SH-SY5Y (cell line): ENCODE measurements at regions not wholly inside any gene's neighbourhood (a gene's known extent, or its start where the extent isn't known, plus 50 kb on each side); places are given as distances from the start of the nearest gene placed in this dataset.

Source experiments
- GATA2 ChIP-seq: IDR thresholded peaks from 2 replicates; pipeline ENCODE4 v1.6.1; 2011; ENCODE audit warnings: mild to moderate bottlenecking, low read depth, low read length
- GATA3 ChIP-seq: IDR thresholded peaks from 2 replicates; pipeline ENCODE4 v1.6.1; 2011; ENCODE audit warnings: low read depth, mild to moderate bottlenecking, low read length, moderate library complexity

DNA sequence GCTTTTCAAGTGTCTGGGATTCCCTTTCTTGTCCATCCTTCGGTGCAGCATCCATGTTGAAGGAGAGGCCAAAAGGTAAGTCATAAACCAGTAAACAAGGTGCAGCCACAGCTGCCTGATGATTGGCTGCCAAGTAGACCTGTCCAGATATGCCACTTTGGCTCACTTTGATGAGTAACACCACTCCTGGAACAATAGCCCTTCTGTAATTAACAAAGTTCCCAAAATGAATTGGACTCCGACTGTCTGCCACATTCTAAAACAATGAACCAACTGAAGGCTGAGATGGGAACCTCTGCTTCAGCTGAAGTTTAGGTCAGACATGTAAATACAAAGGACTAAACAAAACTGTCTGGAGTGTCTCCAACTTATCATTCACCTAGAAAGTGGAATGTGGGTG lies 82.2 kb upstream of the LGALSL start:
- TF ChIP-seq GATA2 (no peak), GATA3 (no peak)
